Muscle of leg (tissue), 3 donors: ENCODE measurements at regions not wholly inside any gene's neighbourhood (a gene's known extent, or its start where the extent isn't known, plus 50 kb on each side); places are given as distances from the start of the nearest gene placed in this dataset.

ENCODE experiments used
- DNase-seq: peaks from one replicate; pipeline ENCODE4 v3.0.0; 2013
- H3K27ac ChIP-seq: one replicate; pipeline ENCODE4 v1.5.1; 2013; ENCODE audit warnings: mild to moderate bottlenecking, low read length, control low read depth
- H3K27me3 ChIP-seq: one replicate; pipeline ENCODE4 v1.6.1; 2013; ENCODE audit warnings: low read length; ENCODE audit not compliant: control insufficient read depth, insufficient read depth
- H3K36me3 ChIP-seq: one replicate; pipeline ENCODE4 v1.6.1; 2013; ENCODE audit warnings: low read length; ENCODE audit not compliant: control insufficient read depth, insufficient read depth
- H3K4me1 ChIP-seq: one replicate; pipeline ENCODE4 v1.6.1; 2013; ENCODE audit warnings: low read length; ENCODE audit not compliant: control insufficient read depth, insufficient read depth
- H3K4me3 ChIP-seq: one replicate; pipeline ENCODE4 v1.5.1; 2013; ENCODE audit warnings: low read length, control low read depth
- H3K9me3 ChIP-seq: replicated peaks from 2 replicates; pipeline ENCODE4 v1.6.1; 2013; ENCODE audit warnings: low read depth, low read length; ENCODE audit not compliant: control insufficient read depth
- WGBS: methylation state at CpG from one replicate; pipeline ENCODE4 v1.1.5; 2013; ENCODE audit warnings: missing lambda C conversion rate; ENCODE audit not compliant: insufficient coverage; 5-methylcytosine and 5-hydroxymethylcytosine counted together

GRCh38 chr5:62948301-62948700, 369.7 kb downstream of the LRRC70 start:
- Histone ChIP-seq H3K27me3 (no peaks in the 10 kb centered on the region), H3K9me3 (no peaks in the 10 kb centered on the region), H3K4me1 (no peaks in the 10 kb centered on the region), H3K36me3 (no peaks in the 10 kb centered on the region), H3K4me3 (no peak overlapping the region), H3K27ac (no peak overlapping the region)
- WGBS: no CpG with 5 or more reads among the region's 1 CpG
- peak; percentile 6 for DNase-seq

- H3K36me3 ChIP-seq: no peaks in the 10 kb centered on the region
- no peaks in the 10 kb centered on the region for H3K27me3 ChIP-seq
- H3K4me1 ChIP-seq: no peaks in the 10 kb centered on the region
- no peak overlapping the region for H3K27ac ChIP-seq
- WGBS: 40% methylated on average over 1 of the region's 4 CpGs
- H3K9me3 ChIP-seq: no peaks in the 10 kb centered on the region
- no peak for DNase-seq
- H3K4me3 ChIP-seq: no peak overlapping the region
Measured at GRCh38 chr5:62942384-62942783, 363.8 kb downstream of the LRRC70 start.

GRCh38 chr5:62938927-62939326, 360.3 kb downstream of the LRRC70 start:
- Histone ChIP-seq H3K4me3 (no peak overlapping the region), H3K36me3 (no peaks in the 10 kb centered on the region), H3K27me3 (no peaks in the 10 kb centered on the region), H3K4me1 (no peaks in the 10 kb centered on the region), H3K27ac (no peak overlapping the region), H3K9me3 (no peaks in the 10 kb centered on the region)
- WGBS: 67% methylated on average over 1 of the region's 3 CpGs
- no peak for DNase-seq

GRCh38 chr5:62937661-62938558, 359.3 kb downstream of the LRRC70 start:
- H3K9me3 ChIP-seq: no peaks in the 10 kb centered on the region

GRCh38 chr5:62935660-62936059, 357.0 kb downstream of the LRRC70 start:
- H3K4me1 ChIP-seq: no peaks in the 10 kb centered on the region
- no peaks in the 10 kb centered on the region for H3K36me3 ChIP-seq
- no peak overlapping the region for H3K4me3 ChIP-seq
- no peaks in the 10 kb centered on the region for H3K27me3 ChIP-seq
- no peaks in the 10 kb centered on the region for H3K9me3 ChIP-seq
- DNase-seq: no peak
- H3K27ac ChIP-seq: no peak overlapping the region
- WGBS: 100% methylated on average over 1 of the region's 3 CpGs

More at GRCh38 chr5:62937661-62938558, 359.3 kb downstream of the LRRC70 start:
- Histone ChIP-seq H3K36me3 (no peaks in the 10 kb centered on the region), H3K4me1 (no peaks in the 10 kb centered on the region), H3K27ac (no peak overlapping the region), H3K27me3 (no peaks in the 10 kb centered on the region), H3K4me3 (no peak overlapping the region)
- peak; percentile 42 for DNase-seq
- 80% methylated on average over 1 of the region's 3 CpGs for WGBS

GRCh38 chr5:62934319-62934718, 355.7 kb downstream of the LRRC70 start:
- no CpG with 5 or more reads among the region's 1 CpG for WGBS

GRCh38 chr5:62933261-62933660, 354.6 kb downstream of the LRRC70 start:
- H3K9me3 ChIP-seq: no peaks in the 10 kb centered on the region
- WGBS: no CpG with 5 or more reads among the region's 3 CpGs
- no peak overlapping the region for H3K4me3 ChIP-seq
- H3K27me3 ChIP-seq: no peaks in the 10 kb centered on the region
- DNase-seq: no peak
- H3K36me3 ChIP-seq: no peaks in the 10 kb centered on the region
- H3K4me1 ChIP-seq: no peaks in the 10 kb centered on the region
- no peak overlapping the region for H3K27ac ChIP-seq

More at GRCh38 chr5:62934319-62934718, 355.7 kb downstream of the LRRC70 start:
- Histone ChIP-seq H3K27ac (no peak overlapping the region), H3K9me3 (no peaks in the 10 kb centered on the region), H3K27me3 (no peaks in the 10 kb centered on the region), H3K36me3 (no peaks in the 10 kb centered on the region), H3K4me3 (no peak overlapping the region), H3K4me1 (no peaks in the 10 kb centered on the region)
- DNase-seq: no peak

GRCh38 chr5:62931153-62931950, 352.7 kb downstream of the LRRC70 start:
- H3K36me3 ChIP-seq: no peaks in the 10 kb centered on the region
- no CpG with 5 or more reads among the region's 3 CpGs for WGBS
- H3K9me3 ChIP-seq: no peaks in the 10 kb centered on the region
- H3K4me3 ChIP-seq: no peak overlapping the region
- H3K4me1 ChIP-seq: no peaks in the 10 kb centered on the region
- DNase-seq: no peak
- H3K27me3 ChIP-seq: no peaks in the 10 kb centered on the region
- H3K27ac ChIP-seq: no peak overlapping the region

- Histone ChIP-seq H3K27me3 (no peaks in the 10 kb centered on the region), H3K9me3 (peaks cover 3% of the 10 kb centered on the region), H3K4me3 (no peak overlapping the region), H3K4me1 (no peaks in the 10 kb centered on the region), H3K27ac (no peak overlapping the region), H3K36me3 (no peaks in the 10 kb centered on the region)
- WGBS: no CpG with 5 or more reads among the region's 3 CpGs
- no peak for DNase-seq
Measured at GRCh38 chr5:62922191-62922590, 343.6 kb downstream of the LRRC70 start.

GRCh38 chr5:62920856-62921255, 342.2 kb downstream of the LRRC70 start:
- Histone ChIP-seq H3K27me3 (no peaks in the 10 kb centered on the region), H3K4me1 (no peaks in the 10 kb centered on the region), H3K9me3 (peaks cover 3% of the 10 kb centered on the region), H3K36me3 (no peaks in the 10 kb centered on the region), H3K4me3 (no peak overlapping the region), H3K27ac (no peak overlapping the region)
- WGBS: no CpG with 5 or more reads among the region's 1 CpG
- DNase-seq: no peak
